ENCODE measurements at regions not wholly inside any gene's neighbourhood (a gene's known extent, or its start where the extent isn't known, plus 50 kb on each side); places are given as distances from the start of the nearest gene placed in this dataset.

DNA sequence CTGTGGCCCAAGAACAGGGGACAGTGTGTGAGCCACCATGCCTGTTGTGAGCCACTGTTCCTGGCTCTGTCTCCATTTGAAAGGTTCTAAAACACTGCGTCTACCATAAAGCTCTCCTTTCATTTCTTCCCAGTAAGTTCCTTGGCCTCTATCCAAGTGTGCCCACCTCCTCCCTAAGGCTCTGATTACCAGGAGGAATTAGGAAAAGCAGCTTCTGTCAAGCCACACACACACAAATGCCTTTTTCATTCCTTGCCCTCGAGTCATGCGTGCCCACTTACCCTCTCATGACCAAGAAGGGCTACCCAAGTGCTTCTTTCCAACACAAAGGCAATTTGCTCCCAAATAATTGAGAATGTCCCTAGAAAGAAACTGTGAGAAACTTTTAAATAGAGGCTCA lies 70.8 kb upstream of the PARD3 start:
- H3K27me3 Mint-ChIP-seq, result peaks cover 3% of the 10 kb centered on the region
- no peak overlapping the region for H3K27ac ChIP-seq (ENCODE audit: low read length in 2 of 2)
- H2AFZ ChIP-seq (ENCODE audit: insufficient read depth, low read depth, low read length, poor library complexity, severe bottlenecking), result no peak overlapping the region
- H4K20me1 ChIP-seq (ENCODE audit: control insufficient read depth, insufficient read depth, low read length, poor library complexity, severe bottlenecking), result no peaks in the 10 kb centered on the region
- H3K4me3 ChIP-seq (ENCODE audit: control extremely low read depth in 1 of 5, extremely low read depth in 1 of 5, insufficient read depth in 1 of 5, low read depth in 2 of 5, low read length in 4 of 5), result no peak overlapping the region
- no peak overlapping the region for H3K9ac ChIP-seq (ENCODE audit: low read length)
- intact Hi-C loops (cut with micrococcal nuclease), result no loop called here
- DNase-seq (no peak), ATAC-seq (ENCODE audit: low read depth) (no peak)
- no peaks in the 10 kb centered on the region for H3K79me2 ChIP-seq (ENCODE audit: control insufficient read depth, insufficient read depth, low read length)
- ChIA-PET CTCF (no interaction called here), POLR2A (no interaction called here)
- H3K27ac Mint-ChIP-seq, result no peak overlapping the region
- no peaks in the 10 kb centered on the region for H3K9me3 Mint-ChIP-seq (ENCODE audit: insufficient read depth)
- WGBS (ENCODE audit: insufficient coverage), result 93% methylated on average over 1 of the region's 3 CpGs
- H3K36me3 ChIP-seq (replicated peaks in 1 of 2; ENCODE audit: control extremely low read depth in 1 of 2, control insufficient read depth in 1 of 2, extremely low read depth in 1 of 2, insufficient read depth in 2 of 2, low read length in 1 of 2), result no peaks in the 10 kb centered on the region
- no peak overlapping the region for H3K4me3 Mint-ChIP-seq
- no peaks in the 10 kb centered on the region for H3K4me1 ChIP-seq (ENCODE audit: control insufficient read depth in 2 of 2, insufficient read depth in 2 of 2, low read length in 2 of 2)
- no peaks in the 10 kb centered on the region for H3K4me1 Mint-ChIP-seq
- H3K27me3 ChIP-seq (replicated peaks in 1 of 4; ENCODE audit: control extremely low read depth in 1 of 4, control insufficient read depth in 3 of 4, insufficient read depth in 4 of 4, low read length in 3 of 4), result no peaks in the 10 kb centered on the region
- TF ChIP-seq, protein P1, sequence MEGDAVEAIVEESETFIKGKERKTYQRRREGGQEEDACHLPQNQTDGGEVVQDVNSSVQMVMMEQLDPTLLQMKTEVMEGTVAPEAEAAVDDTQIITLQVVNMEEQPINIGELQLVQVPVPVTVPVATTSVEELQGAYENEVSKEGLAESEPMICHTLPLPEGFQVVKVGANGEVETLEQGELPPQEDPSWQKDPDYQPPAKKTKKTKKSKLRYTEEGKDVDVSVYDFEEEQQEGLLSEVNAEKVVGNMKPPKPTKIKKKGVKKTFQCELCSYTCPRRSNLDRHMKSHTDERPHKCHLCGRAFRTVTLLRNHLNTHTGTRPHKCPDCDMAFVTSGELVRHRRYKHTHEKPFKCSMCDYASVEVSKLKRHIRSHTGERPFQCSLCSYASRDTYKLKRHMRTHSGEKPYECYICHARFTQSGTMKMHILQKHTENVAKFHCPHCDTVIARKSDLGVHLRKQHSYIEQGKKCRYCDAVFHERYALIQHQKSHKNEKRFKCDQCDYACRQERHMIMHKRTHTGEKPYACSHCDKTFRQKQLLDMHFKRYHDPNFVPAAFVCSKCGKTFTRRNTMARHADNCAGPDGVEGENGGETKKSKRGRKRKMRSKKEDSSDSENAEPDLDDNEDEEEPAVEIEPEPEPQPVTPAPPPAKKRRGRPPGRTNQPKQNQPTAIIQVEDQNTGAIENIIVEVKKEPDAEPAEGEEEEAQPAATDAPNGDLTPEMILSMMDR (IDR thresholded peaks at IDR 0.05), result no peak
- no peaks in the 10 kb centered on the region for H3K9me3 ChIP-seq (ENCODE audit: control extremely low read depth in 1 of 3, control insufficient read depth in 2 of 3, insufficient read depth in 1 of 3, low read length in 2 of 3)
- no peak overlapping the region for H3K4me2 ChIP-seq (replicated peaks; ENCODE audit: low read depth, low read length, poor library complexity, severe bottlenecking)

DNA sequence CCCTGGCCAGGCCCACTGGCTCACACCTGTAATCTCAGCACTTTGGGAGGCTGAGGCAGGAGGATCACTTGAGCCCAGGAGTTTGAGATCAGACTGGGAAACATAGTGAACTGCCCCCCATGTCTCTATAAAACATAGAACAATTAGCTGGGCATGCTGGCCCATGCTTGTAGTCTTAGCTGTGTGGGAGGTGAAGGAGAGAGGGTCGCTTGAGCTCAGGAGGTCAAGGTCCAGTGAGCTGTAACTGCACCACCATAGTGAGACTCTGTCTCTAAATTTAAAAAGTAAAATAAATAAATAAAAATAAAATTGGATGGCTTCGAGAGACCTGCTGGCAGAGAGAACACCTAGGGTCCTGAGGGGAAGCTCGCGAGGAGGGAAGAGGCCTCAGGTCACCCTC lies 69.9 kb upstream of the PARD3 start:
- H3K4me3 Mint-ChIP-seq, result no peak overlapping the region
- Histone ChIP-seq H3K4me3 (ENCODE audit: control extremely low read depth in 1 of 5, extremely low read depth in 1 of 5, insufficient read depth in 1 of 5, low read depth in 2 of 5, low read length in 4 of 5) (no peak overlapping the region), H3K9ac (ENCODE audit: low read length) (no peak overlapping the region), H2AFZ (ENCODE audit: insufficient read depth, low read depth, low read length, poor library complexity, severe bottlenecking) (no peak overlapping the region), H3K4me1 (ENCODE audit: control insufficient read depth in 2 of 2, insufficient read depth in 2 of 2, low read length in 2 of 2) (no peaks in the 10 kb centered on the region), H3K27me3 (replicated peaks in 1 of 4; ENCODE audit: control extremely low read depth in 1 of 4, control insufficient read depth in 3 of 4, insufficient read depth in 4 of 4, low read length in 3 of 4) (no peaks in the 10 kb centered on the region), H3K36me3 (replicated peaks in 1 of 2; ENCODE audit: control extremely low read depth in 1 of 2, control insufficient read depth in 1 of 2, extremely low read depth in 1 of 2, insufficient read depth in 2 of 2, low read length in 1 of 2) (no peaks in the 10 kb centered on the region), H4K20me1 (ENCODE audit: control insufficient read depth, insufficient read depth, low read length, poor library complexity, severe bottlenecking) (no peaks in the 10 kb centered on the region), H3K27ac (ENCODE audit: low read length in 2 of 2) (no peak overlapping the region), H3K79me2 (ENCODE audit: control insufficient read depth, insufficient read depth, low read length) (no peaks in the 10 kb centered on the region), H3K9me3 (ENCODE audit: control extremely low read depth in 1 of 3, control insufficient read depth in 2 of 3, insufficient read depth in 1 of 3, low read length in 2 of 3) (no peaks in the 10 kb centered on the region), H3K4me2 (replicated peaks; ENCODE audit: low read depth, low read length, poor library complexity, severe bottlenecking) (no peak overlapping the region)
- ChIA-PET CTCF (no interaction called here), POLR2A (no interaction called here)
- no peaks in the 10 kb centered on the region for H3K9me3 Mint-ChIP-seq (ENCODE audit: insufficient read depth)
- intact Hi-C loops (cut with micrococcal nuclease), result no loop called here
- 100% methylated on average over 2 of the region's 4 CpGs for WGBS (ENCODE audit: insufficient coverage)
- TF ChIP-seq EZH2 (IDR thresholded peaks at IDR 0.05; ENCODE audit: borderline replicate concordance, insufficient read depth, low read depth, low read length, poor library complexity, severe bottlenecking), result no peak
- TF ChIP-seq, protein P1 (IDR thresholded peaks at IDR 0.05), result no peak
- ATAC-seq (ENCODE audit: low read depth) (no peak), DNase-seq (no peak)
- H3K27me3 Mint-ChIP-seq, result peaks cover 3% of the 10 kb centered on the region
- H3K4me1 Mint-ChIP-seq, result no peaks in the 10 kb centered on the region
- no peak overlapping the region for H3K27ac Mint-ChIP-seq

Measured in B cell (primary cell).